Ovary (tissue), 3 donors: ENCODE measurements at regions not wholly inside any gene's neighbourhood (a gene's known extent, or its start where the extent isn't known, plus 50 kb on each side); places are given as distances from the start of the nearest gene placed in this dataset.

Source experiments
- CTCF ChIP-seq, 3 donors: fragments of 450-650 bp in 2 of 3; fragments of 200-600 bp in 1 of 3; IDR thresholded peaks; one replicate each; pipeline versions ENCODE4 v1.5.1 to v1.8.0; 2016 to 2022; ENCODE audit warnings: antibody characterized with exemption in 3 of 3, mild to moderate bottlenecking in 1 of 3
- EP300 ChIP-seq: sonication (generic); formaldehyde crosslinking; IDR thresholded peaks from one replicate; pipeline ENCODE4 v1.6.1; 2017; ENCODE audit warnings: antibody characterized with exemption
- POLR2A ChIP-seq: fragments of 450-650 bp; IDR thresholded peaks from one replicate; pipeline ENCODE4 v1.6.1; 2017; ENCODE audit warnings: antibody characterized with exemption, mild to moderate bottlenecking, moderate library complexity
- donor health status: DM: no; HTN: no; CAD: no.

GRCh38 chr14:57085801-57086200, 182.9 kb downstream of the EXOC5 start:
- TF ChIP-seq CTCF (IDR thresholded peaks at IDR 0.05) (no peak), POLR2A (no peak), EP300 (no peak)
